Activated naive CD8-positive, alpha-beta T cell treated with anti-CD3 and anti-CD28 coated beads for 36 hours (primary cell): ENCODE measurements at regions not wholly inside any gene's neighbourhood (a gene's known extent, or its start where the extent isn't known, plus 50 kb on each side); places are given as distances from the start of the nearest gene placed in this dataset.
"Not testable (repeated sequence)": the region's sequence is repeated elsewhere in the genome, so short reads cannot be mapped to it uniquely, and the experiment has no call there.

Source experiments
- DNase-seq: peaks from one replicate; pipeline ENCODE4 v3.0.0; 2021
- H3K27ac Mint-ChIP-seq: one replicate; pipeline ENCODE4 v1.8.0; 2022; ENCODE audit warnings: mild to moderate bottlenecking, moderate library complexity, mixed read lengths
- H3K27me3 Mint-ChIP-seq: one replicate; pipeline ENCODE4 v1.8.0; 2022; ENCODE audit warnings: mild to moderate bottlenecking, mixed read lengths
- H3K36me3 Mint-ChIP-seq: one replicate; pipeline ENCODE4 v1.8.0; 2021; ENCODE audit warnings: mild to moderate bottlenecking, mixed read lengths
- H3K4me1 Mint-ChIP-seq: one replicate; pipeline ENCODE4 v1.8.0; 2021; ENCODE audit warnings: mixed read lengths
- H3K4me3 Mint-ChIP-seq: one replicate; pipeline ENCODE4 v1.8.0; 2022; ENCODE audit warnings: mild to moderate bottlenecking, moderate library complexity, mixed read lengths
- H3K9me3 Mint-ChIP-seq: one replicate; pipeline ENCODE4 v1.8.0; 2022; ENCODE audit warnings: mixed read lengths

DNA sequence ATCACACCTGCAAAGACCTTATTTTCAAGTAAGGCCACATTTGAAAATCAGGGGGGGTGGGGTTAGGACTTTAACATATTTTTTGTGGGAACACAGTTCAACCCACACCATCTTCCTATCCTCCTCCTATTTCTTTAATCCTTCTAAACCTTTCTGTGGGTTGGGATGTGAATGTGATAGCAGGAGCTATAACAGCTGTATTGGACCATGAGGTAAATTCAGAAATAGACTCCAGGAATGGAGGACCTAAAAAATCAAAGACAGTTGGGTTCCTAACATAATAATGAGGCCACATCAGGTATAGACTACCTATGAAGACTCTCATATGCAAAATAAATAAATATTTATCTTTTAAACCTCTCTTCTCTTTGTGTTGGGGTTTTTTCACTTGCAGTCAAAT, 451.4 kb downstream of the XYLT1 start:
- Mint-ChIP-seq H3K27me3 (no peaks in the 10 kb centered on the region), H3K4me3 (no peak overlapping the region), H3K9me3 (peaks cover 9% of the 10 kb centered on the region), H3K4me1 (peaks cover 9% of the 10 kb centered on the region), H3K27ac (no peak overlapping the region), H3K36me3 (peaks cover 6% of the 10 kb centered on the region)
- no peak for DNase-seq

DNA sequence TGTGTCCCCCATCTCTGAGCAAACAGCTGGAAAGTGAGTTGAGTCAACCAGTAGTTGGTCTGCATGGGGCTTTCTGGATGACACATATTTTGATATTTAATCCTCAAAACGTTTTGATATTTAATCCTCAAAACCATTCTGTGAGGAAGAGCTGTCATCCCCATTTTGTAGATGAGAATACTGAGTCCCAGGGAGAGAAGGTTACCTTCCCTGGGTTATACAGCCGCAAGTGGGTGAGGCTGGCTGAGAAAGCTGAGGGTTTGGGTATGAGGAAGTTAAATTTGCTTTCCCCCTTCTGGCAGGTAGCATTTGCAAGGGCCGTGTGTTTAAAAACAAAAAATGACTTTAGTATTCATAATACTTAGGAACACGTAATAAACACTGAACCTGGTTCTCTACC, 447.2 kb downstream of the XYLT1 start:
- Mint-ChIP-seq H3K4me1 (peaks cover 37% of the 10 kb centered on the region), H3K36me3 (peaks cover 12% of the 10 kb centered on the region), H3K27me3 (no peaks in the 10 kb centered on the region), H3K9me3 (peaks cover 6% of the 10 kb centered on the region), H3K4me3 (no peak overlapping the region), H3K27ac (no peak overlapping the region)
- no peak for DNase-seq

DNA sequence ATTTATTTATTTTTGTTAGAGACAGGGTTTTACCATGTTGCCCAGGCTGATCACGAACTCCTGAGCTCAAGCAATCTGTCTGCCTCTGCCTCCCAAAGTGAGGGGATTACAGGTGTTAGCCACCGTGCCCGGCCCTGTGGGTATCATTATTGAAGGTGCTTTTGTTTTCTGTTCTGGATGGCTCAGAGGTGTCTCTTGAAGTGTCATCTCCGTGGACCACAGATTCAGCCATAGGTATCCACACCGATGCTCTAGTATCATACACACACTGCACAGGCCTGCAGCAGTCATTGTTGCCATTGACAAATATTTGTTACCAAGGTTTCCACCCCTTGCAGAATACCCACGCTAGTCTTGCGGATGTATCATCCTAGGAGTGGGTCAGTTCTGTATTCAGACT, 446.2 kb downstream of the XYLT1 start:
- peaks cover 20% of the 10 kb centered on the region for H3K36me3 Mint-ChIP-seq
- no peak for DNase-seq
- H3K27me3 Mint-ChIP-seq, result no peaks in the 10 kb centered on the region
- H3K4me1 Mint-ChIP-seq, result peaks cover 37% of the 10 kb centered on the region
- H3K4me3 Mint-ChIP-seq, result no peak overlapping the region
- no peak overlapping the region for H3K27ac Mint-ChIP-seq
- H3K9me3 Mint-ChIP-seq, result peaks cover 14% of the 10 kb centered on the region

GRCh38 chr16:17026600-17027242, 444.0 kb downstream of the XYLT1 start:
- Mint-ChIP-seq H3K27ac (peak overlapping the region; percentile 87), H3K4me1 (peaks cover 37% of the 10 kb centered on the region), H3K4me3 (peak overlapping the region; percentile 34), H3K27me3 (no peaks in the 10 kb centered on the region), H3K36me3 (peaks cover 30% of the 10 kb centered on the region), H3K9me3 (peaks cover 21% of the 10 kb centered on the region)
- DNase-seq, result peak; percentile 45

DNA sequence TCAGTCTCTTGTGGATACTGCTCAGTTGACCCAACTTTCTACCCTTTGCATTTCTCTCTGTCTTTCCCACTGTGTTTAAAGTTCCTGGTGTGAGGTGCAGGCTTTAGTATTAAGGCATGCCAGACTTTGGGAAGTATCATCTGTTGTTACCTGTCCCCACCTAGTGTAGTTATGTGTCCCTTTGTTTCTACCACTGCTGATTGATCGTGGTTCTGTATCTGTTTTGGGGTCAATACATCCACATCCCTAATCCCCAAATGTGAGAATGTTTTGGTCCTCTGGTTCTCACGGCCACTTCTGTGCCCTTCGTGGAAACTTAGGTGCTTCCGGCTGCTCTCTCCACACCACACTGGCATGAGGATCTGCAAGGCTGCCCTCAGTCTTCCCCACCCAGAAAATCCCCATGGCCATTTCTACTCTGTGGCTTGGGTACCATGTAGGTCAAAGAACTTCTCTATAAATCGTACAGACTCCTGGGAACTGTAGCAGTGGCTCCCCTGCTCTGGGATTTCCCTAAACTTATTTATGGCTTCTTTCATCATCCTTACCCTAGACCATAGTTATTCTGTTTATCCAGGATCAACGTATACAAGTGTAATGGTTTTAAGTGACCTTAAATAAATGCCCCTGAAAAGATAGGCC, 443.2 kb downstream of the XYLT1 start:
- Mint-ChIP-seq H3K27ac (peak overlapping the region; percentile 72), H3K4me3 (no peak overlapping the region), H3K4me1 (peaks cover 37% of the 10 kb centered on the region), H3K9me3 (peaks cover 21% of the 10 kb centered on the region), H3K27me3 (no peaks in the 10 kb centered on the region), H3K36me3 (peaks cover 30% of the 10 kb centered on the region)
- no peak for DNase-seq

DNA sequence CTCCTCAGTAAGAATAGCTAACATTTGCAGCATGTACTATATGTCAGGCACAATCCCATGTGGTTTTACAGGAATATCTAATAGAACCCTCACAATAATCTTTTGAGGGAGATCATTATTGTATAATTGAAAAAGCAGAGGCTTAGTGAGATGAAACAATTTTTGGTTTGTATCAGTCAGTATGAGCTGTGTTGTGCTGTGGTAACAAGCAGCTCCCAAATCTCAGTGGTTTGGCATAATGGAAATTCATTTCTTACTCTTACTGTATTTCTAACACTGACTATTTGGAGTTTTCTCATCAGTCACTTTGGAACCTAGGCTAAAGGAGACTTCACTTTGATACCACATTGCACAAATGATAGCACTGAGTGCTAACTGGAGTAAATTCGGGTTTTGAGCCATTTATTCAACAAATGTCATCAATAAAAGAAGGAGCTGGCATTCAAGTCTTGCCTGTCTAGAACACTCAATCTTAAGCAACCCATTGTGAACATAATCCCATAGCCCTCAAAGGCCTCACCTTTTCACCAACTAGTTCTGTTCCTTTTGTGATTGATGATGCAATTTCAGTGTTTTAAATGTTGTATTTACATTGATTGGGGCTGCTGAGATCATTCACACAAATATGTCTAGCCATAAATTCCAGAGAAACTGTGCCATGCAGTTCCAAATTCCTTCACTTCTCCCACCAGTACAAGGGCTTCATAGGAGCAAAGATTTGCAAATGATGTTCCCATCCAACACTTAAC, 441.0 kb downstream of the XYLT1 start:
- no peaks in the 10 kb centered on the region for H3K27me3 Mint-ChIP-seq
- peaks cover 29% of the 10 kb centered on the region for H3K9me3 Mint-ChIP-seq
- peaks cover 31% of the 10 kb centered on the region for H3K4me1 Mint-ChIP-seq
- no peak overlapping the region for H3K4me3 Mint-ChIP-seq
- no peak for DNase-seq
- H3K27ac Mint-ChIP-seq, result no peak overlapping the region
- peaks cover 29% of the 10 kb centered on the region for H3K36me3 Mint-ChIP-seq

GRCh38 chr16:17031484-17032268, 439.1 kb downstream of the XYLT1 start:
- no peak for DNase-seq
- Mint-ChIP-seq H3K4me1 (peaks cover 15% of the 10 kb centered on the region), H3K27me3 (no peaks in the 10 kb centered on the region), H3K4me3 (no peak overlapping the region), H3K9me3 (peaks cover 25% of the 10 kb centered on the region), H3K27ac (no peak overlapping the region), H3K36me3 (peaks cover 28% of the 10 kb centered on the region)

DNA sequence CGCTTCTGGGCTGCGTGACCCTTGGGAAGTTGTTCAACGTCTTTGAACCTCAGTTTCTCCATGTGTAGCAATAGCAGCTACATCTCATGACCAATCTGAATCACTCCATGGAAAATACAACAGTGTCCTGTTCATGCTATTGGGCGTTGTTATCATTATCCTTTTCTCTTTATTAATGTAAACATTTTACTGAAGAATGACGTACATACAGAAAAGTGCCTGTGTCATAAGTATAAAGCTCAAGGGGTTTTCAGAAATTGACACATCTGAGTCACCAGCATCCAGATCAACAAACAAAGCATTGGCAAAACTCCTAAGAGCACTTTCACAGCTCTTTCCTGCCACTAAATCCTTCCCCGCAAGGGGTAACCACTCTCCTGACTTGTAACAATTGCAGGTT, 438.4 kb downstream of the XYLT1 start:
- Mint-ChIP-seq H3K27me3 (no peaks in the 10 kb centered on the region), H3K9me3 (peaks cover 25% of the 10 kb centered on the region), H3K4me1 (peaks cover 10% of the 10 kb centered on the region), H3K4me3 (no peak overlapping the region), H3K36me3 (peaks cover 28% of the 10 kb centered on the region), H3K27ac (no peak overlapping the region)
- DNase-seq, result no peak

DNA sequence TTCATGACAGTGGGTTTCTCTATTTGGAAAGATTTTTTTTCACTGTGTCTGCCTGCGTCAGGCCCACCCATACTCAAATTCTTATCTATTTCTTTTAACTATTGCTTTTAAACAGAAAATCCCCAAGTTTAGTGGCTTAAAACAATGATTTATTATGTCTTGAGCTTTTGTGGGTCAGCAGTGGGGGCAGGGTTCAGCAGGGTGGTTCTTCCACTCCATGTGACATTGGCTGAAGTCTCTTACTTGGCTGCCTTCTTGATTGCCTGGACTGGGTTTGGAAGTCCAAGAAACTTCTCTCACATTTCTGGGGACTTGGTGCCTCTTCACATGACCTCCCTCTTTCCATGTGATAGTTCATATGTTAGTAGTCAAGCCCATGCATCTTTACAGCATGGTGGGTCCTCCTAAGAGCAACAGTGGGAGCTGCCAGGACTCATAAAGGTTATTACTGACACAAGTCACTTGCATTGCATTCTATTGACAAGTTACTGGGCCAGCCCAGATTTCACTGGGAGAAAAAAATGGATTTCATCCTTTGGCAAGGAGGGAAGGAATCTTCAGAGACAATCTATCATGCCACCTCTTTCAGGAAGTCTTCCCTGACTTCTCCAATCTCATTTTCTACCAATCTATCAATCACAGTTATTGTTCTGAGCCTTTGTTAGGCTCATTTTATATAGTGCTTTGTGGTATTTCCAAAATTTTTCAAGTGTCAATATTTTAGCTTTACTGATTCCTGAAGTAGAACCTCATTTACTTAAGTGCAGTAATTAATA, 436.1 kb downstream of the XYLT1 start:
- Mint-ChIP-seq H3K4me3 (no peak overlapping the region), H3K36me3 (peaks cover 15% of the 10 kb centered on the region), H3K9me3 (peaks cover 16% of the 10 kb centered on the region), H3K4me1 (no peaks in the 10 kb centered on the region), H3K27me3 (no peaks in the 10 kb centered on the region), H3K27ac (no peak overlapping the region)
- no peak for DNase-seq

GRCh38 chr16:17037499-17037898, 433.3 kb downstream of the XYLT1 start:
- Mint-ChIP-seq H3K9me3 (peaks cover 10% of the 10 kb centered on the region), H3K27me3 (no peaks in the 10 kb centered on the region), H3K4me3 (no peak overlapping the region), H3K27ac (no peak overlapping the region), H3K4me1 (no peaks in the 10 kb centered on the region), H3K36me3 (peaks cover 6% of the 10 kb centered on the region)
- DNase-seq, result no peak

- DNase-seq, result no peak
- peaks cover 6% of the 10 kb centered on the region for H3K36me3 Mint-ChIP-seq
- H3K4me1 Mint-ChIP-seq, result no peaks in the 10 kb centered on the region
- H3K9me3 Mint-ChIP-seq, result peaks cover 8% of the 10 kb centered on the region
- H3K27ac Mint-ChIP-seq, result no peak overlapping the region
- H3K4me3 Mint-ChIP-seq, result no peak overlapping the region
- H3K27me3 Mint-ChIP-seq, result no peaks in the 10 kb centered on the region
Observed at GRCh38 chr16:17038415-17038814, 432.3 kb downstream of the XYLT1 start.

- H3K9me3 Mint-ChIP-seq, result peaks cover 18% of the 10 kb centered on the region
- H3K4me1 Mint-ChIP-seq, H3K27ac Mint-ChIP-seq, DNase-seq, H3K36me3 Mint-ChIP-seq, H3K4me3 Mint-ChIP-seq, H3K27me3 Mint-ChIP-seq: not testable (repeated sequence)
Observed at GRCh38 chr16:17049109-17049508, 421.7 kb downstream of the XYLT1 start.

DNA sequence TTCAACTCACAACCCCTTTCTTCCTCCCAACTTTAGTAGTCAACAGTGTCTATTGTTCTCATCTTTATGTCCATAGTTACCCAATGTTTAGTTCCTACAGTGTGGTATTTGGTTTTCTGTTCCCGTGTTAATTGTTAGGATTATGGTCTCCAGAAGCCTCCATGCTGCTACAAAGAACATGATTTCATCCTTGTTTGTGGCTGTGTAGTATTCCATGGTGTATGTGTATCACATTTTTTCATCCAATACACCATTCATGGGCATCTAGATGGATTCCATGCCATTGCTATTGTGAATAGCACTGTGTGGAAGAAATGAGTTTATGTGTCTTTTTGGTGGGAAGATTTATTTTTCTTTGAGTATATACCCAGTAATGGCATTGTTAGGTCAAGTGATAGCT, 420.3 kb downstream of the XYLT1 start:
- H3K36me3 Mint-ChIP-seq, result peaks cover 1% of the 10 kb centered on the region
- DNase-seq, result no peak

More for the DNA sequence above, 420.3 kb downstream of the XYLT1 start:
- H3K27ac Mint-ChIP-seq, result no peak overlapping the region
- no peak overlapping the region for H3K4me3 Mint-ChIP-seq
- no peaks in the 10 kb centered on the region for H3K27me3 Mint-ChIP-seq
- H3K9me3 Mint-ChIP-seq, result peaks cover 20% of the 10 kb centered on the region
- no peaks in the 10 kb centered on the region for H3K4me1 Mint-ChIP-seq
